ENCODE measurements at regions not wholly inside any gene's neighbourhood (a gene's known extent, or its start where the extent isn't known, plus 50 kb on each side); places are given as distances from the start of the nearest gene placed in this dataset.

GRCh38 chr11:133593036-133593435, 60.7 kb upstream of the OPCML start (continued):
- no peak for TF ChIP-seq HMGXB4 (CRISPR knock-in tag; IDR thresholded peaks at IDR 0.05)
- no peak for TF ChIP-seq NR3C1 (CRISPR knock-in tag; IDR thresholded peaks at IDR 0.05)
- no peak for TF ChIP-seq ETV1 (tag; conservative IDR thresholded peaks at IDR 0.05; ENCODE audit: low read depth)
- TF ChIP-seq ARID2 (IDR thresholded peaks at IDR 0.05), result no peak
- no peak for TF ChIP-seq MYC (IDR thresholded peaks at IDR 0.05; ENCODE audit: low read depth, low read length)
- no peak for TF ChIP-seq MYC (CRISPR knock-in tag; IDR thresholded peaks at IDR 0.05; ENCODE audit: borderline replicate concordance, low read depth)
- TF ChIP-seq BRF2 (IDR thresholded peaks at IDR 0.05; ENCODE audit: borderline replicate concordance, insufficient read depth, insufficient read length), result no peak

GRCh38 chr11:133586903-133587517, 54.7 kb upstream of the OPCML start:
- FAIRE-seq (no peak), DNase-seq (ENCODE audit: extremely low read depth in 1 of 4, low spot score in 3 of 4) (no peak), ATAC-seq (no peak)
- Histone ChIP-seq H3K9me3 (replicated peaks; ENCODE audit: control insufficient read depth, insufficient read depth, low read depth, low read length) (no peaks in the 10 kb centered on the region; the same call in 1 of the 2 replicates), H2AFZ (ENCODE audit: low read depth, low read length) (no peak overlapping the region), H3K4me1 (replicated peaks in 1 of 2; ENCODE audit: control insufficient read depth in 2 of 2, insufficient read depth in 2 of 2, low read length in 2 of 2) (no peaks in the 10 kb centered on the region), H3K36me3 (ENCODE audit: control insufficient read depth, insufficient read depth, low read length) (no peaks in the 10 kb centered on the region), H3K4me2 (ENCODE audit: insufficient read depth, low read length) (no peak overlapping the region), H3K27ac (ENCODE audit: extremely low read depth, low read depth, low read length) (no peak overlapping the region), H3K27me3 (ENCODE audit: control insufficient read depth in 2 of 2, insufficient read depth in 2 of 2, low read length in 2 of 2) (no peaks in the 10 kb centered on the region), H3K9ac (ENCODE audit: insufficient read depth in 1 of 2, low read depth in 2 of 2, low read length in 2 of 2) (no peak overlapping the region), H3K4me3 (no peak overlapping the region), H3K79me2 (ENCODE audit: control insufficient read depth, insufficient read depth, low read length) (no peaks in the 10 kb centered on the region), H4K20me1 (replicated peaks; ENCODE audit: control insufficient read depth, insufficient read depth, low read length) (no peaks in the 10 kb centered on the region), H3K9me1 (ENCODE audit: control insufficient read depth, insufficient read depth, low read length) (no peaks in the 10 kb centered on the region)
- 0% methylated on average over 5 of the region's 5 CpGs for WGBS (ENCODE audit: insufficient coverage, low coverage, missing lambda C conversion rate)
- TF ChIP-seq TSC22D4 (tag; IDR thresholded peaks at IDR 0.05) (peak; percentile 58; the same call in 1 of the 2 replicates), ATF1 (CRISPR knock-in tag; IDR thresholded peaks at IDR 0.05) (no peak), ATF1 (tag; IDR thresholded peaks at IDR 0.05) (peak; percentile 45; the same call in 1 of the 2 replicates), NR4A1 (CRISPR knock-in tag; IDR thresholded peaks at IDR 0.05) (no peak), NR4A1 (tag; IDR thresholded peaks at IDR 0.05) (no peak)
- no TSS peak for BruUV-seq (replicated peaks)
- intact Hi-C loops (cut with micrococcal nuclease), result no loop called here
- ChIA-PET CTCF (ENCODE audit: low intra/inter-chr PET ratio) (no interaction called here), POLR2A (no interaction called here)
- in situ Hi-C loops (cut with MboI), result no loop called here
